NCI-H1930 (cell line): ENCODE measurements at regions not wholly inside any gene's neighbourhood (a gene's known extent, or its start where the extent isn't known, plus 50 kb on each side); places are given as distances from the start of the nearest gene placed in this dataset.
"Not testable (repeated sequence)": the region's sequence is repeated elsewhere in the genome, so short reads cannot be mapped to it uniquely, and the experiment has no call there.

Experiments used
- DNase-seq, 2 experiments: peaks; one replicate each; lab custom pipeline; 2025; lab: John Stamatoyannopoulos, UW

DNA sequence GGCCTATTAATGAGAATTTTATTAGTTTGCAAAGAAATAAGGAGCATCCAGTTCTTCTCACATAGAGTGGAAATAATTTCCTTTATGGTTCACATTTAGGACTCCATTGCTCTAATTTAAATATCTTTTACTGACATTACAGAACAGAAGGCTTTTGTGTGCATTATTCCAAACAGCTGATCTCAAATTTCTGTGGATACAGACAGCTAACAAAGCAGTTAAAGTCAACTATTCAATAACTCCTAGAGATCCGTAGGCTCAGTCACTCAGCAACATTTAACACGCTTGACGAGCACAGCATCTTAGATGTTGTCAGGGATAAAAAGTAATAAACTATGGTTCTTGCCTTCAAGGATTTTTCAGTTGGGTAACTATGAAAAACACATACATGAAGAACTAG lies 305.8 kb upstream of the SYNCRIP start:
- DNase-seq: no peak

DNA sequence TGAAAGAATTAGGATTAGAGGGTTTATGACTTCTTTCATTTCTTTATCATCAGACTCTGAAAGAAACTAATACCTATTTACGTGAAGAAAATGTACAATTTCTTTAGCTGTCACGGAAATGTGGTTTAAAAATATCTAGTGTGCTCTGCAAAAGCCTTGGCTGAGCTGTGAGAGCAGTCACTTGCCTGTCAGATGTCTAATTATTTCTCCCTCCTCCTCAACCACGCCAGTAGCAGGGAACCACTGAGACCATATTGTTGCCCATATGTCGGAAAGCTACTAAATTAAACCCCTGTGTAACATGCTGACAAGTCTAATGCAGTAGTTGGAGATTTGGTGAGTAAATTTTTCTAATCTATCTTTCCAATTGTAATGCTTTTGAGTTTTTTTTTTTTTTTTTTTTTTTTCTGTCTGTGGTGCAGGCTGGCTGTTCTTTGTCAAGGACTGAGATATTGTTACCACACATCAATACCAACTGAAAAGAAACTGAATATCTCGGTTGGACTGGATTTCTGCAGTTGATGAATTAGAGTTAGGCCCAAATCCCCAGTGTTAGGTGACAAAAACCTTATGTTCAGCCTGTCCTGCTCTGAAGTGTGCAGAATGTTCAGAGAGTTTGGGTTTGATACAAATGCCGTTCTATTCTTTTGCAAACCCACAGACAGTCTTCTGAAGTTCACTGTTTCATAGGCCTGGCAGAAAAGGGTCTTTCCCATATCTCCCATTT lies 302.9 kb upstream of the SYNCRIP start:
- DNase-seq: no peak

DNA sequence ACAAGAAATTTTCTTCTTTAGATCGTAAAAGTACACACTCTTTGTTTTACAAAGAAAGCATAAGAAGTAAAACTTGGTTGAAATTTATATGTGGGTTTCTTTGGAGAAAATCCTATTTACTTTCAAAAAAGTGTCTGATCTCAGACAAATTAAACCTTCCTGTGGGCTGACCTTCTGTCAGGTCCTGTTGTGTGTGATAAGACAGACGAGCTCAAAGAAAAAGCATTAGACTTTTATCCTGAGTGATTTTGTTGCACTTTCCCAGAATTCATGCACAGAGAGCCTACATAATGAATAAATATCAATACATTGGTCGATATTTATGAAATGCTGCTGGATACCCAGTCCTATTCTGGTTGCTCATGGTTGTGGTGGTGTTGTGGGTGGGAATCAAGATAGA lies 302.1 kb upstream of the SYNCRIP start:
- DNase-seq: no peak

DNA sequence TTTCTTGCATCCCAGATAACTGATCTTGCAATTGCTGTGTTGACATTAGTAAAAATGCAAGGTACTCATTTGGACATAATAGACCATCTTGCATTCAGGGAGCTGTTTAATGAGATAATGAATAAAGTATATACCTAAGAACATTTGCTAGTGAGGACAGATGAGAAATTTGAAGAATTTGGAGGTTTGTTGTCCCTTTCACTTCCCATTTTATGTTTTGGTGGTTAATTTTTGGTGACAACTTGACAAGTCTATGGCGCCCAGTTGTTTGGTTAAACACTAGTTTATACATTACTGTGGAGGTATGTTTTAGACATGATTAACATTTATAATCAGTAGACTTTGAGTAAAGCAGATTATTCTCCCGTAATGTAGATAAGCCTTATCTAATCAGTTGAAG lies 300.2 kb upstream of the SYNCRIP start:
- DNase-seq: no peak

DNA sequence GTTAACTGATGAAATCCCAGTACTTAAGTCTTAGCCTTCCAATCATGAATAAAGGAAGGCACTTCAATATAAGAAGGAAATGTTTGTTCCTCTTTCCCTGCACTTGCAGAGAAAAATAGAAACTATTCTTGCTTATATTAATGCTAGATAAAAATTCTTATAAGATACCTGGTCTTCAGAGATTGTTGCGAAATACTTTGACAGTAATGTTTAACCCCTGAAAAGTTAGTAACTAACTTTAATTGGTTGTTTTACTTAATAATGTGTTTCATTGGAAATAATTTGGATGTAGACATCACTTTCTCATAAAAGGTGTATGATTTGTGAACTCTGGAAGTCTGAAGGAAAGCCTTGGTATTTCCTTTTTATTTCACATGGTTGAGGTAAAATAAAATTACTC lies 294.2 kb upstream of the SYNCRIP start:
- no peak for DNase-seq

DNA sequence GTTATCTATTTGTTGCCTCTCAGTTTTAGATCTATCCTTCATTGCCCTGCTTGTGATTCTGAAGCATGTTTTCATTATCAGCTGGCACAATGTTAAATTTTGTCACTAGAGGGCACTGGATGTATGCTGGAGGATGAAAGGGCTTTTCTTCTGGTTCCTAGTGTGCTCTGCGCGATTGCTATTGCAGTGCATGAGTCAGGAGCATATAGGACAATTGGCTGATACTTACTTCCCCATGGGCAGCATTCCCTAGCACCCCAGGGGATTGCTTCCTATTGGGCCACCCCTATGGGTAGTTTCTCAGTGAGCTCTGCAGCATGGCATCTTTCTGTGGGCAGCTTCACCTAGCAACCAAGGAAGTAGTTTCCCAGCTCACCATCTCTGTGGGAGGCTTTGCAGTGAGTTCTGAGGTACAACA lies 280.3 kb upstream of the SYNCRIP start:
- DNase-seq: peak in 1 of 2 experiments; percentile 4

DNA sequence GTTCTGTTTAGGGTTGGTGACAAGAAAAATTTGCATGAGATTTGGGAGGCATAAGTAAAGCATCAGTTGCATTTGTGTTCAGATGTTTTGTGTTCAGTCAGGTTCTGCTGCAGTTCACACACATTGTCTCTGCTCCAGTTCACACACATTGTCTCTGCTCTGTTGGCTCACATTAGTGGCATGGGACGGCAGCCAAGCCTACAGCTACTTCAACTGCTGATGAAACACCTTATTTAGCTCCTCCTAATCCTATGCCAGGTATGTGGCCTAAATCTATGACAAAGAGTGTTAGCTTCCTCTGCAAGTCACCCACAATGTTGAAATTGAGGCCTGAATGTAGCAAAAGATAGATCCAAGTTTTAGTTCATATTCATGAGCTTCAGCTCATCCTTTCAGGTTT lies 278.1 kb upstream of the SYNCRIP start:
- no peak for DNase-seq

DNA sequence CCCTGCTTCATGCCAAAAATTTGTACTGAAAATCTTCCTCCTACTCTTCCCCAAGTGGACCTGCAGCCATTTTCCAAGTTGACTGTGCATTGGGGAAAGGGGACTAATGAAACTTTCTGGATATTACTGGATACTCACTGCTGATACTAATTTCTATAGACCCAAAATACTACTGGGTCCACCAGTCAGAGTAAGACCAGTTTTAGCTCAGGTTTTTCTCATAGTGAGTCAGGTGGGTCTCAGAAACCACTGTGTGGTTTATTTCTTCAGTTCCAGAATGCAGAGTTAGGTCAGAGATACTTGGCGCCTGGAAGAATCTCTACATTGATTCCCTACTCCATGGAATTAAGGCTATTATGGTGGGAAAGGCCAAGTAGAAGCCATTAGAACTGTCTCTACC lies 274.8 kb upstream of the SYNCRIP start:
- DNase-seq: no peak

DNA sequence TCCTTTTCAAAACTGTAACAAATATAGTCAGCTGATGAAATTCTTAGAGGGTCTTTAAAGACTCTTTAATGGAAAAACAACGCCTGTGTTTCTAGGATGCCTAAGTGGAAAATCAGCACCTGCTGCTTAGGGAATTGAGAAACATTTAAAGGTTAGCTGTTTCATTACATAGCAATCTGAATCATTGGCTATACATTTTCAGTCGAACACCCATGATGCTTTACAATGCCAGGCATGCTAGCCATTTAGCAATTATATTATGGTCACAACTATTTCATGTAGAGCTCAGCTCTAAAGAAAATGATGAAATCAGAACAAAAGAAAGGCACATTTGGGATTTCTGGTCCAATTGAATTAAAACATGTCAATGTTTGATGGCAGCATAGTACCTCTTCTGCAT lies 270.3 kb upstream of the SYNCRIP start:
- DNase-seq: no peak

DNA sequence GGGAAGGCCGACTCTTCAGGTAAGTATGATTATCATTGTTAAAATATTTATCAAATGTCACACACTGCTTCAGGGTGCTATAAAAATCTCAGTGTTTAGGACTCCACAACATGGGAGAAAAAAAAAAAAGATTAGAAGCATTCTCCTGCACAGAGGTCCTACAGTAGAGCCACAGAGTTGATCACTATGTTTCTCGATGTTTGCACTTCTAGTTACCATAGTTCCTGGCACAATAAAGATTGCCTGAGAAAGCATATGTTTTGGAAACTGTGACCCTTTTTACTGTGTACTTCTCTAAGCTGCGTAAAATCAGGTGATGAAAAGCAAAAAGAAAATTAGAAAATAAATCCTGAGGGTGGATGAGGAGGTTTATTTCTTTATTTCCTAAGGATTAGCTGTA lies 269.9 kb upstream of the SYNCRIP start:
- no peak for DNase-seq

DNA sequence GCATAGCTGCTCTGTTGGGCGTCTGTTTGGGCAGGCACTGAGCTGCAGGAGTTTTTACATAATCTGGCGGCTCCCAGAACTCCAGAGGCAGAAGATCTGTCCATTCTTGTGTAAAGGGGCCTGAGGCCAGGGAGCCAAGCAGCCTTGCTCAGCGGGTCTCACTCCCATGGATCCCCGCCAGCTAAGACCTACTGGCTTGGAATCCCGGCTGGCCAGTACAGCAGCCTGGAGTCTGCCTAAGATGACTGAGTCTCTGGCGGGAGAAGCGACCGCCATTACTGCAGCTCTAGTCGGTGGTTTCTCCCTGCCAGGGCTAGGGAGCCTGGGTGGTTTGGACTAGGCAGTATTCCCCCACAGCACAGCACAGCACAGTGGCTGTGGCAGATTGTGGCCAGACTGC lies 268.4 kb upstream of the SYNCRIP start:
- DNase-seq: no peak

DNA sequence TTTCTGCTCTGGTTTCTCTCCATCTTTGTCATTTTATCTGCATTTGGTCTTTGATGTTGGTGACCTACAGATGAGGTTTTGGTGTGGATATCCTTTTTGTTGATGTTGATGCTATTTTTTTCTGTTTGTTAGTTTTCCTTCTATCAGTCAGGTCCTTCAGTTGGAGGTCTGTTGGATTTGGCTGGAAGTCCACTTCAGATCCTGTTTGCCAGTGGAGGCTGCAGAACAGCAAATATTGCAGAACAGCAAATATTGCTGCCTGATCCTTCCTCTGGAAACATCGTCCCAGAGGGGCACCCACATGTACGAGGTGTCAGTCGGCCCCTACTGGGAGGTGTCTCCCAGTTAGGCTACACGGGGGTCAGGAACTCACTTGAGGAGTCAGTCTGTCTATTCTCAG lies 265.4 kb upstream of the SYNCRIP start:
- DNase-seq: not testable (repeated sequence)

DNA sequence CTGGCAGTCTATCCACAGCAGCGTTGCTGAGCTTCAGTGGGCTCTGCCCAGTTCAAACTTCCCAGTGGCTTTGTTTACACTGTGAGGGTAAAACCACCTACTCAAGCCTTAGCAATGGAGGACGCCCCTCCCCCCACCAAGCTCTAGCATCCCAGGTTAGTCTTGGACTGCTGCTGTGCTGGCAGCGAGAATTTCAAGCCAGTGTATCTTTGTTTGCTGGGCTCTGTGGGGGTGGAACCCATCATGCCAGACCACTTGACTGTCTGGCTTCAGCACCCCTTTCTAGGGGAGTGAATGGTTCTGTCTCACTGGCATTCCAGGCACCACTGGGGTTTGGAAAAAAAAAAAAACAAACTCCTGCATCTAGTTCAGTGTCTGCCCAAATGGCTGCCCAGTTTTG lies 249.7 kb upstream of the SYNCRIP start:
- DNase-seq: no peak

DNA sequence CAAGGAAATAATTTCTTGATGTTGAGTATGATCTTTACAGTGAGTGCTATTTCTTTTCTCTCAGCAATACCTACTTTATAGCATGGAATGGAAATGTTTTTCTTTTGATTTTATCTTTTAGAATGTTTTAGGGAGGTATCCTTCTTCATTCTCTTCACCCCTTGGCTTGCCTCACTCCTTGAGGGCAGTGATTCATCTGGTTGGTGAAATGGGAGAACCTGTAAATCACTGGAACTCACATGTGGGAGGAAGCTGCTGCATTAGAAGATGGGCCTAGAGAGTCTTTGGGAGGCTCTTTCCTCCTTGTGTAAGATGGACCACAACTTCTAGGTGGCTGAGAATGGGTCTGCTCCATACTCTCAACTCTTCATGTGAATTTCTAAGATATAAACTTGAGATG lies 244.8 kb upstream of the SYNCRIP start:
- no peak for DNase-seq

DNA sequence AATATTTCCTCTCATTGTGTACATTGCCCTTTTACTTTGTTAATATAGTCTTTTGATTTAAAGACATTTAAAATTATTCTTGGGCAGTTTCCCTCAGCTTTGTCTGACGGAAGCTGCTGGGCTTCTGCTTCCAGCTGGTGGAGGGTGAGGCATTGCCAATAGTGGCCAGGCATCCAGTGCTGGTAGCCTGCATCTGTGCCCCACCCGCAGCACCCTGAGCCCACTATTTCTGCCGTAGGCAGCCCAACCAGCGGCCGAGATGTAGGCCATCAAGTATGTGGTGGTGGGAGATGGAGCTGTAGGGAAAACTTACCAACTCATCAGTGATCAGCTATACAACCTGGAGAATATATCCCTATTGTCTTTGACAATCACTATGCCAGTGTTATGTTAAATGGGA lies 226.0 kb upstream of the SYNCRIP start:
- no peak for DNase-seq

DNA sequence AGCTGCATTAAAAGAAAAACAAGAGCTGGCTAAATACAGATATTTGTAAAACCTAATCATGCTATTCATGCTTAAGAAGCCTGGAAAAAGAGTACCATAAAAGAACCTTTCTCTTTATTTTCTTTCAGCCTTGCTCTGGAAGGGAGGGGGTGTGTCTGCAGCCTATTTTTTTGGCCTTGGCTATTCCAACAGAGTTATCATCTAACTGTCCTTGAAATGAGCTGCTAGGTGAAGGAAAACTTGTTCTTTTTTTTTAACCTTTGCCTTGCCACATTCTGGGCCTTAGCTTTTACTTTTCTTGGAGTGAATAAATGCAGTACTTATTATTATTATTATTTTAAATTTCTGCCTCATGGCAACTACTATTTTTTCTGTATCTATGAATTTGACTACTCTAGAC lies 224.9 kb upstream of the SYNCRIP start:
- no peak for DNase-seq

DNA sequence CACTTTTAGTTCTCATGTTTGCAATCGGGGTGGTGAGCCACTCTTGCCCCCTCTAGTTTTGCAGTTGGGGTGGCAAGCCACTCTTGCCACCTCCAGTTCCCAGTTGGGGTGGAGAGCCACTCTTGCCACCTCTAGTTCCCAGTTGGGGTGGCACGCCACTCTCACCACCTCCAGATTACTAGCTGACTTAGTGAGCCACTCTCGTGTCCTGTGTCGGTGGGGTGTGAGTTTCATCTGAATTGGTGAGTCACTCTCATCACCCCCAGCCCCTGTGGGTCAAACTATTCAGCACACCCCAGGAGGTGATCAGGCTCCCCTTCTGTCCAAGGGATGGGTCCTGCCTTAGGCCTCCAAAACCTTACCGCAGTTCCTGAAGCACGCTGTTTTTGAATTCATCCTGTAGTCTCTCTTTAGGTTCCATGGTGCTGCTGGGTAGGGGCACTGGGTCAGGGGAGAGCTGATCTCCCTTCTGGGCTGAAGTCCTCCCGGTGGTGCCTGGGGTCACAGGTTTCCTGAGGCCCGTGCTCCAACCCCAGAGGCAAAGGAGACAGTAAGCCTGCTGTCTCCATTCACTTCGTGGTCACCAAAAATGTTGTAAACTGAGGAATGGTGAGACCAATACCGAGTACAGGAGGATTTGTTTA lies 224.2 kb upstream of the SYNCRIP start:
- no peak for DNase-seq

DNA sequence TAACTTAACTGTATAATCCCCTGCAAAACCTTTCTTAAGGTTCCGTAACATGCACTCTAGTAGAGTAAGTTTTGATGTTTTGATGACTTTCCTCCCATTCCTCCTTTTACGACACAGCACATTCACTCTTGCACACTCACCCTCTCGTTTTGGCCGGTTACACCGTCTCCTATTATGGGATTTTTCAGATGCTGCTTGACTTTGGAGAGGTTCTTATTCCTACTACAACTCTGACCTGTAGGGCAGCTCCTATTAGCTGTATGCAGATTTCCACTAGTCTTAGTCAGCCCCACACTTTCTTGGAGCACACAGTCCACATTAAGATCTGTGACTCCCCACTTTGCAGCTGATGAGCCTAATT lies 223.7 kb upstream of the SYNCRIP start:
- DNase-seq: no peak

DNA sequence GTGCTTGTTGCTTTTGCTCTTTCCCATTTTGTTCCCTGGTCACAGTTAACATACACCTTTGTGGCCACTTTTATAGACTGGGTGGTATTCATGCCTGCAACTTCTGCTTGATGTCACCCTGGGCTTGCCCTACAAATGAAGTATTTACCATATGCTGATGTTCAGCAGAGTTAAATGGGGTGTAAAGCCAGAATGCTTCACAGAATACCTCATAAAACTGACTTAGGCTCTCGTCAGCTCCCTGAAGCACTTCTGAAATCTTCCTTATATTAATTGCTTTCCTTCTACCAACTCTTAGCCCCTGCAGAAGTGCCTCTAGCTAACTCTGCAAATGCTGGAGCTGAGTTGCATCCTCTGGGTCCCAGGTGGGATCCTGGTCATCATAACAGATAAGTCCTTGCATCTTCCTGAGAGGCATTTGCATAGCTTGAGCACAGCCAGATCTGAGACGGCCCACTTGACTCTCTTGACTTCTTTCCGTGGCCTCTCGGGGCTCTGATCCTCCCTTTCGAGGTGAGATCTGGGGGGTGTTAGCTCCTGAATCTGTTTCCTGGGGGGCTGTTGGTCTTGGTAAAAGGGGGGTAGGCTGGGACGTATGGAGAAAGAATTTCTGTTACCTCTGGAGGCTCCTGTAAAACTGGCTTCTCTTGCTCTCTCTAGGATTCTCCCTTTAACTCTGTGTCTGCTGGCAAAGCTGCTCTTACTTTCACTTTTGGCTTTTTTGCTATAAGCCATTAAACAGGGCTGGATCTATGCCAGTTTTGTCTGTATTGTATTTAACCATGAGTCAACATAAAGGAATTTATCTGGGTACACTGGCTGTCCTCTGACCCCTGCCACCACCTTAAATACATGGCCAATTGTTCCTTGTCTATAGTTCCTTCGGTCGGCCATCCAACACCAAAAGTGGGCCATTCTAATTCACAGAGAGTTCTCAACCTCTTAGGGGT lies 223.0 kb upstream of the SYNCRIP start:
- no peak for DNase-seq

DNA sequence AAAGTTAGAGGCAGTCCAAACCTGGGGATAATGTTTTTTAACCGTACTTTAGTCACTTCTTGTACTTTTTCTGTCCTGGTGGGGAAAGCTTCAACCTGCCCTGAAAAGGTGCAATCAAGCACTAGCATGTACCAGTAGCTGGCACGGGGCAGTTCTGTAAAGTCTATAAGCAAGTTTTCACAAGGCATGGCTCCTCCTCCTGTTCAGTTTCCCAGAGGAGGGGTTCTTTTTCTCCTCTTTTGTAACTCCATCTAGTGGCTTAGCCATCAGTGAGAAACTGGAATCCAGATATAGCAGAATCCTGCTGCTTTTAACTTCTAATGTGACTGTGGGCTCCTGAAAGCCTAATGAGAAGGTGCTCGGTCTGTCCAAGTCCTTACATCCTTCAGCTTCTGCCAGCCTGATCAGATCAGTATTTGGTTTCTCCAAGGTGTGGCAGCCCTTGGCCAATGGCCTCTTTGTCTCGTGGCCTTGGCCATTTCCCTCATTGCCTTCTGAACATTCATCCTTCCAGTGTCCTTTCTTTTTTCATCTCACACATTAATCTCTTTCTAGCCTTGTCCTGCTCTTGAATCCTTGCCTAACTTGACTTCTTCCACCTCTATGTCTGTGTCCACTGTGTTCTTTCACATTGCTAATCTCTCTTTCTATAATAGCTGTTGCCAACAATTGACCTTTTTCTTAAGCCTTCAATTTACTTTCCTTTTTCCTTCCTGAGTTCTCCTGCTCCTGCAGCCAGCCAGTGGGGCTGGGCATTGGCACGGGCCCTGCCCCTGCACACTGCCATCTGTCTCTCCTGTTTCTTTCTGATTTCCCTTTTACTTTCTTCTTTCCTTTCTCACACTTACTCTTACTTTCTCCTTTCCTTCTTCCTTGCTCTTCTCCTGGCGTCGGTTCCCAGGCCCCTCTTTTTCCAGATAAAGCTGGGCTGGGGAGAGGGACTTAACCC lies 222.0 kb upstream of the SYNCRIP start:
- DNase-seq: no peak

DNA sequence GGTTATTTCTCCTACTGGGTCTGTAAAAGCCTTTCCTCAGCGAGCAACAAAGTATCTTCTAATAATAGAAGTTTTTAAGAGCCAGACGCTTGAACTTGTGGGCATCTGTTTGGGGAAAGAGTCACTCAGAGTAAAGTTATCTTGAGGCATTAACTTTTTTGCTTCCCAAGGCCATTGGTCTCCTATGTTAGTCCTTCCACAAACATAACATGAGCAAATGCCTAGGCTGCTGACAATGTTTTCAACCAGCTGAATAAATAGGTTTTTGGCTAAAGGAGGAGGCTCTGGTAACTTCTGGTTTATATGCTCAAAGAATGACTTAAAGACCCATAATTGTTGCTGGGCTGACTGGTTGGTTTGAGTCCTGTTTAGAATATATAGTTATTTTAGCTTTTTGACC lies 213.5 kb upstream of the SYNCRIP start:
- no peak for DNase-seq
